Spleen (tissue), 7 donors: ENCODE measurements at regions not wholly inside any gene's neighbourhood (a gene's known extent, or its start where the extent isn't known, plus 50 kb on each side); places are given as distances from the start of the nearest gene placed in this dataset.

Experiments used
- CTCF ChIP-seq, 11 experiments: fragments of 200-600 bp in 7 of 11; fragments of 450-650 bp in 4 of 11; sonication (generic) in 4 of 11; IDR thresholded peaks in 8 of 11; conservative IDR thresholded peaks in 3 of 11; 1 replicate in 7 of 11; 2 replicates in 4 of 11; pipeline versions ENCODE4 v1.4.0 to v1.8.0; 2016 to 2021; ENCODE audit warnings: antibody characterized with exemption in 11 of 11, inconsistent platforms in 4 of 11, mild to moderate bottlenecking in 1 of 11
- POLR2A ChIP-seq, 3 donors: fragments of 450-650 bp; IDR thresholded peaks; one replicate each; pipeline ENCODE4 v1.5.1; 2017; ENCODE audit warnings: antibody characterized with exemption in 3 of 3, mild to moderate bottlenecking in 1 of 3
- POLR2AphosphoS5 ChIP-seq, 3 donors: sonication (generic); formaldehyde crosslinking; IDR thresholded peaks; one replicate each; pipeline ENCODE4 v1.5.1; 2017; ENCODE audit warnings: antibody characterized with exemption in 3 of 3
- donor health status: DM: no; HTN: no; CAD: no; lungs with moderate emphysema.
- donor health status: DM: no; HTN: no; CAD: no.
- donor health status: DM: no; HTN: no; CAD: no.

- TF ChIP-seq POLR2A (IDR thresholded peaks at IDR 0.05) (no peak), CTCF (IDR thresholded peaks at IDR 0.05 in 8 of 11, conservative IDR thresholded peaks at IDR 0.05 in 3 of 11) (no peak), POLR2AphosphoS5 (IDR thresholded peaks at IDR 0.05) (no peak)
These were observed 75.2 kb upstream of the PRKD1 start for GRCh38 chr14:30002859-30003258.
